HCT116 (cell line): ENCODE measurements at regions not wholly inside any gene's neighbourhood (a gene's known extent, or its start where the extent isn't known, plus 50 kb on each side); places are given as distances from the start of the nearest gene placed in this dataset.
"Not testable (repeated sequence)": the region's sequence is repeated elsewhere in the genome, so short reads cannot be mapped to it uniquely, and the experiment has no call there.

Source experiments
- ATAC-seq: fragments of 200-7000 bp; cut with Tn5 transposase; 2 replicates; pipeline ENCODE4 v1.9.1; 2020; ENCODE audit warnings: mild to moderate bottlenecking, moderate library complexity
- BruUV-seq: library from RNA; stranded (reverse); fragments of 400-500 nt; replicated peaks from 2 replicates; lab custom pipeline; 2021; lab: Mats Ljungman, UMichigan
- CTCF ChIA-PET: fragments of 300-600 bp; sonication (Branson Sonifier 250); formaldehyde crosslinking; loops from one replicate; lab custom pipeline; 2021; ENCODE audit warnings: antibody characterized with exemption; lab: Charles Lee
- POLR2A ChIA-PET: fragments of 300-600, 350-600 bp; sonication (Branson Sonifier 250); formaldehyde crosslinking; loops from one replicate; lab custom pipeline; 2021; ENCODE audit warnings: antibody characterized with exemption; lab: Charles Lee
- RAD21 ChIA-PET, 2 experiments: fragments of 300-600 bp; sonication (Branson Sonifier 250); formaldehyde crosslinking; loops; one replicate each; lab custom pipeline; 2023; ENCODE audit warnings: low total read pairs in 2 of 2; ENCODE audit not compliant: uncharacterized antibody in 2 of 2, unreplicated experiment in 2 of 2, low non-redundant PET in 1 of 2; lab: Charles Lee
- DNase-seq: peaks from one replicate; pipeline ENCODE4 v3.0.0-alpha.2; 2010; ENCODE audit warnings: low read depth, low spot score
- H2AFZ ChIP-seq: fragments of 200-600 bp; shearing (Covaris generic), sonication (generic); 2 replicates; pipeline ENCODE4 v1.6.1; 2017; ENCODE audit warnings: low read depth, mixed run types, mixed read lengths, antibody characterized with exemption, low read length; ENCODE audit not compliant: poor library complexity, severe bottlenecking
- H3K27ac ChIP-seq: 2 replicates; pipeline ENCODE4 v1.5.1; 2012; ENCODE audit warnings: low read depth, low read length
- H3K27me3 ChIP-seq: fragments of 200-600 bp; sonication (generic); 2 replicates; pipeline ENCODE4 v1.6.1; 2016; ENCODE audit warnings: mixed run types, low read length, mixed read lengths; ENCODE audit not compliant: insufficient read depth
- H3K36me3 ChIP-seq, 2 experiments: fragments of 200-500 bp in 1 of 2; fragments of 200-600 bp in 1 of 2; sonication (Bioruptor generic) in 1 of 2; sonication (generic) in 1 of 2; 2 replicates each; pipeline versions ENCODE4 v1.5.1 to v1.6.1; 2014 to 2016; ENCODE audit warnings: low read length in 2 of 2, inconsistent platforms in 1 of 2, mixed read lengths in 1 of 2, mixed run types in 1 of 2; ENCODE audit not compliant: insufficient read depth in 2 of 2, control insufficient read depth in 1 of 2
- H3K4me1 ChIP-seq, 2 experiments: fragments of 200-600 bp in 1 of 2; sonication (generic) in 1 of 2; 2 replicates each; pipeline versions ENCODE4 v1.5.1 to v1.6.1; 2012 to 2017; ENCODE audit warnings: low read length in 2 of 2, inconsistent platforms in 1 of 2, mild to moderate bottlenecking in 1 of 2, mixed read lengths in 1 of 2, mixed run types in 1 of 2, moderate library complexity in 1 of 2; ENCODE audit not compliant: insufficient read depth in 2 of 2, control insufficient read depth in 1 of 2
- H3K4me2 ChIP-seq: fragments of 200-600 bp; sonication (generic); 2 replicates; pipeline ENCODE4 v1.6.1; 2017; ENCODE audit warnings: mixed run types, low read length, mixed read lengths
- H3K4me3 ChIP-seq, 2 experiments: fragments of 200-600 bp in 1 of 2; sonication (generic) in 1 of 2; replicated peaks in 1 of 2; 2 replicates each; pipeline ENCODE4 v1.5.1; 2011 to 2016; ENCODE audit warnings: low read length in 2 of 2, control low read depth in 1 of 2, low read depth in 1 of 2, mild to moderate bottlenecking in 1 of 2, mixed read lengths in 1 of 2, mixed run types in 1 of 2
- H3K79me2 ChIP-seq: fragments of 200-600 bp; sonication (generic); 2 replicates; pipeline ENCODE4 v1.6.1; 2017; ENCODE audit warnings: mild to moderate bottlenecking, mixed run types, low read length, moderate library complexity, mixed read lengths; ENCODE audit not compliant: insufficient read depth
- H3K9ac ChIP-seq: fragments of 200-600 bp; sonication (generic); 2 replicates; pipeline ENCODE4 v1.6.1; 2016; ENCODE audit warnings: low read length, mixed read lengths
- H3K9me2 ChIP-seq: fragments of 200-600 bp; sonication (generic), shearing (Covaris generic); 2 replicates; pipeline ENCODE4 v1.6.1; 2017; ENCODE audit warnings: mixed run types, mild to moderate bottlenecking, moderate library complexity; ENCODE audit not compliant: insufficient read depth
- H3K9me3 ChIP-seq, 2 experiments: fragments of 200-500 bp in 1 of 2; fragments of 200-600 bp in 1 of 2; sonication (Bioruptor generic) in 1 of 2; sonication (generic) in 1 of 2; 2 replicates each; pipeline ENCODE4 v1.6.1; 2014 to 2017; ENCODE audit warnings: low read length in 2 of 2, mixed read lengths in 2 of 2, inconsistent platforms in 1 of 2, low read depth in 1 of 2, mild to moderate bottlenecking in 1 of 2, mixed run types in 1 of 2, moderate library complexity in 1 of 2; ENCODE audit not compliant: control insufficient read depth in 1 of 2, insufficient read depth in 1 of 2
- H4K20me1 ChIP-seq: fragments of 200-600 bp; sonication (generic), shearing (Covaris generic); 2 replicates; pipeline ENCODE4 v1.6.1; 2017; ENCODE audit warnings: mixed run types, mild to moderate bottlenecking, moderate library complexity; ENCODE audit not compliant: insufficient read depth
- CBX3 ChIP-seq: IDR thresholded peaks from 2 replicates; pipeline ENCODE4 v1.6.1; 2012; ENCODE audit warnings: low read depth
- EGR1 ChIP-seq: IDR thresholded peaks from 2 replicates; pipeline ENCODE4 v1.6.1; 2012; ENCODE audit warnings: low read depth
- JUND ChIP-seq: IDR thresholded peaks from 2 replicates; pipeline ENCODE4 v1.6.1; 2012
- RAD21 ChIP-seq: IDR thresholded peaks from 2 replicates; pipeline ENCODE4 v1.6.1; 2012; ENCODE audit warnings: low read depth, mild to moderate bottlenecking
- SIN3A ChIP-seq: IDR thresholded peaks from 2 replicates; pipeline ENCODE4 v1.6.1; 2012; ENCODE audit warnings: low read depth
- YY1 ChIP-seq: IDR thresholded peaks from 2 replicates; pipeline ENCODE4 v1.6.1; 2011; ENCODE audit warnings: low read length, low read depth, moderate library complexity, mild to moderate bottlenecking; ENCODE audit not compliant: insufficient replicate concordance; ENCODE audit errors: extremely low read depth
- ZBTB33 ChIP-seq: IDR thresholded peaks from 2 replicates; pipeline ENCODE4 v1.6.1; 2011; ENCODE audit warnings: mild to moderate bottlenecking, low read length, moderate library complexity; ENCODE audit not compliant: insufficient replicate concordance; ENCODE audit errors: extremely low read depth
- intact Hi-C: fragments of 100-400 bp; cut with micrococcal nuclease; formaldehyde crosslinking; loops from 2 replicates; pipeline ENCODE4 v1.10.0; 2022

- ChIA-PET CTCF (no interaction called here), RAD21 (no interaction called here), POLR2A (no interaction called here)
- Histone ChIP-seq H4K20me1 (no peaks in the 10 kb centered on the region), H3K4me3 (no peak overlapping the region), H3K79me2 (no peaks in the 10 kb centered on the region), H3K36me3 (no peaks in the 10 kb centered on the region), H3K4me1 (no peaks in the 10 kb centered on the region), H3K4me2 (no peak overlapping the region), H3K9me2 (no peaks in the 10 kb centered on the region), H2AFZ (no peak overlapping the region), H3K9ac (no peak overlapping the region), H3K27me3 (no peaks in the 10 kb centered on the region), H3K27ac (no peak overlapping the region), H3K9me3 (no peaks in the 10 kb centered on the region)
- DNase-seq (no peak), ATAC-seq (no peak)
- intact Hi-C loops: no loop called here
- TF ChIP-seq CBX3: no peak
- no peak for TF ChIP-seq EGR1
- no peak for TF ChIP-seq JUND
- TF ChIP-seq YY1: no peak
- TF ChIP-seq ZBTB33: no peak
- TF ChIP-seq RAD21: no peak
- no peak for TF ChIP-seq SIN3A
- no TSS peak for BruUV-seq
These were observed 411.4 kb downstream of the GPAT3 start for GRCh38 chr4:83947125-83947829.

GRCh38 chr4:83943691-83944090 is 407.8 kb downstream of the GPAT3 start:
- CTCF ChIA-PET, H3K27ac ChIP-seq, H3K79me2 ChIP-seq, H3K9me2 ChIP-seq, H3K4me1 ChIP-seq, H3K27me3 ChIP-seq, H4K20me1 ChIP-seq, H3K9ac ChIP-seq, intact Hi-C loops, ATAC-seq, H2AFZ ChIP-seq, H3K36me3 ChIP-seq, H3K4me2 ChIP-seq, RAD21 ChIA-PET, BruUV-seq, H3K4me3 ChIP-seq, H3K9me3 ChIP-seq, POLR2A ChIA-PET, DNase-seq: not testable (repeated sequence)
